ENCODE measurements at regions not wholly inside any gene's neighbourhood (a gene's known extent, or its start where the extent isn't known, plus 50 kb on each side); places are given as distances from the start of the nearest gene placed in this dataset.

DNA sequence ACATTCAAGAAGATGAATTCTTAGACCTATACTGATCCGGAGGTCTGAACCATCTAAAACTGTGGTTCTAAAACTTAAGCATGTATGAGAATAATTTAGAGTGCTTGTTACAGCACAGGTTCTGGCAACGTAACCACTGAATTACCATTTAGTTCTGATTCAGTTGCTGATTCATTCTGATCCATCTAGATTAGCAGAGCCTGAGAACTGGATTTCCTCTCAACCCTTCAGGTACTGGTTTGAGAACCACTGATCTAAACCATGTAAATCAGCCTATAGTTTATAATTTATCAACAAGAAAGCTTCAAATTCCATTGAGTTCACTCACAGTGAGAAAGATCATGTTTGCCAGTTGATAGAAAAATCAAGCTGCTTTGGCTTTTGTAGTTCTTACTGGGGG, 1001.1 kb upstream of the EPHA6 start:
- no peak overlapping the region for H2BK120ac ChIP-seq (ENCODE audit: low read depth, low read length)
- H3K27ac ChIP-seq (ENCODE audit: low read length, poor library complexity, severe bottlenecking), result no peak overlapping the region
- no peak overlapping the region for H3K4me2 ChIP-seq (ENCODE audit: low read length, poor library complexity, severe bottlenecking)
- H2AFZ ChIP-seq (ENCODE audit: low read depth, low read length), result no peak overlapping the region
- no peak overlapping the region for H4K8ac ChIP-seq (ENCODE audit: low read length)
- no peak overlapping the region for H3K9ac ChIP-seq (ENCODE audit: low read length)
- no peak overlapping the region for H2BK12ac ChIP-seq (ENCODE audit: low read length in 2 of 2)
- no peak overlapping the region for H3K18ac ChIP-seq (ENCODE audit: low read depth in 1 of 2, low read length in 2 of 2)
- no peaks in the 10 kb centered on the region for H3K9me3 ChIP-seq (ENCODE audit: control insufficient read depth, low read length)
- no peak for DNase-seq
- no peak overlapping the region for H2BK5ac ChIP-seq (ENCODE audit: low read depth, low read length, poor library complexity, severe bottlenecking)
- no peaks in the 10 kb centered on the region for H3K79me1 ChIP-seq (replicated peaks; ENCODE audit: low read length, poor library complexity, severe bottlenecking)
- no peak overlapping the region for H3K4me3 ChIP-seq (ENCODE audit: insufficient read depth in 1 of 2, low read depth in 1 of 2, low read length in 2 of 2)
- H3K14ac ChIP-seq (ENCODE audit: low read length in 2 of 2), result no peak overlapping the region
- H4K91ac ChIP-seq (ENCODE audit: low read length), result no peak overlapping the region
- H2BK15ac ChIP-seq (ENCODE audit: low read depth, poor library complexity, severe bottlenecking), result no peak overlapping the region
- 61% methylated on average over 2 of the region's 2 CpGs for WGBS
- no peak overlapping the region for H3K23ac ChIP-seq (ENCODE audit: low read length in 2 of 2)
- no peak overlapping the region for H3K4ac ChIP-seq (ENCODE audit: low read depth in 1 of 2, low read length in 2 of 2)
- no peaks in the 10 kb centered on the region for H3K4me1 ChIP-seq (ENCODE audit: control insufficient read depth, insufficient read depth, low read depth, low read length)
- H3K27me3 ChIP-seq (ENCODE audit: control insufficient read depth in 1 of 2, insufficient read depth in 1 of 2, low read length in 2 of 2), result no peaks in the 10 kb centered on the region
- no peak overlapping the region for H2AK5ac ChIP-seq (ENCODE audit: low read length, severe bottlenecking)
- H3K36me3 ChIP-seq (ENCODE audit: control insufficient read depth in 1 of 2, insufficient read depth in 2 of 2, low read depth in 1 of 2, low read length in 2 of 2), result no peaks in the 10 kb centered on the region

GRCh38 chr3:95815828-95816227, 998.6 kb upstream of the EPHA6 start:
- Histone ChIP-seq H3K4me1 (ENCODE audit: control insufficient read depth, insufficient read depth, low read depth, low read length) (no peaks in the 10 kb centered on the region), H2BK15ac (ENCODE audit: low read depth, poor library complexity, severe bottlenecking) (no peak overlapping the region), H3K23ac (ENCODE audit: low read length in 2 of 2) (no peak overlapping the region), H3K9me3 (ENCODE audit: control insufficient read depth, low read length) (no peaks in the 10 kb centered on the region), H3K4me3 (ENCODE audit: insufficient read depth in 1 of 2, low read depth in 1 of 2, low read length in 2 of 2) (no peak overlapping the region), H4K91ac (ENCODE audit: low read length) (no peak overlapping the region), H3K36me3 (ENCODE audit: control insufficient read depth in 1 of 2, insufficient read depth in 2 of 2, low read depth in 1 of 2, low read length in 2 of 2) (no peaks in the 10 kb centered on the region), H2BK12ac (ENCODE audit: low read length in 2 of 2) (no peak overlapping the region), H2BK120ac (ENCODE audit: low read depth, low read length) (no peak overlapping the region), H3K4me2 (ENCODE audit: low read length, poor library complexity, severe bottlenecking) (no peak overlapping the region), H2AK5ac (ENCODE audit: low read length, severe bottlenecking) (no peak overlapping the region), H3K27me3 (ENCODE audit: control insufficient read depth in 1 of 2, insufficient read depth in 1 of 2, low read length in 2 of 2) (no peaks in the 10 kb centered on the region), H3K79me1 (replicated peaks; ENCODE audit: low read length, poor library complexity, severe bottlenecking) (no peaks in the 10 kb centered on the region), H3K4ac (ENCODE audit: low read depth in 1 of 2, low read length in 2 of 2) (no peak overlapping the region), H3K9ac (ENCODE audit: low read length) (peak overlapping the region; percentile 14), H4K8ac (ENCODE audit: low read length) (no peak overlapping the region), H3K27ac (ENCODE audit: low read length, poor library complexity, severe bottlenecking) (no peak overlapping the region), H3K14ac (ENCODE audit: low read length in 2 of 2) (no peak overlapping the region), H2AFZ (ENCODE audit: low read depth, low read length) (no peak overlapping the region), H2BK5ac (ENCODE audit: low read depth, low read length, poor library complexity, severe bottlenecking) (no peak overlapping the region), H3K18ac (ENCODE audit: low read depth in 1 of 2, low read length in 2 of 2) (no peak overlapping the region)
- 30% methylated on average over 1 of the region's 1 CpG for WGBS
- no peak for DNase-seq

DNA sequence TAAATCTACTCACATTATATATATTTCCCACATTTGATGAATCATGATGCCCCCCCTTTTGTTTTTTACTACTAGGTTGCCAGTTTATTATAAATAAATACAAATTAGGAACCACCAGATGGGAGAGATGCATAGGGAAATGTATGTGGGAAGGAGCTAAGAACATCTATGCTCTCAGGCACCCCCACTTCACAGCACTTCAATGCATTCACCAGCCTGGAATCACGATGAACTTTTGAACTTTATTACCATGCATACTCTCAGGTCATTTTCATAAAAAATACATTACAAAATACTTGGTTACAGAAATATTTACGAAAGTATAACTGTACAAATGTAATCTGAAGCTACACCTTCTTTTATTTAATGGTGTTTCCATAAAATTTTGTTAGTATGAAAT, 988.0 kb upstream of the EPHA6 start:
- Histone ChIP-seq H3K36me3 (ENCODE audit: control insufficient read depth in 1 of 2, insufficient read depth in 2 of 2, low read depth in 1 of 2, low read length in 2 of 2) (no peaks in the 10 kb centered on the region), H2BK15ac (ENCODE audit: low read depth, poor library complexity, severe bottlenecking) (no peak overlapping the region), H3K27me3 (ENCODE audit: control insufficient read depth in 1 of 2, insufficient read depth in 1 of 2, low read length in 2 of 2) (no peaks in the 10 kb centered on the region), H3K4me2 (ENCODE audit: low read length, poor library complexity, severe bottlenecking) (no peak overlapping the region), H2AFZ (ENCODE audit: low read depth, low read length) (no peak overlapping the region), H2BK12ac (ENCODE audit: low read length in 2 of 2) (no peak overlapping the region), H4K8ac (ENCODE audit: low read length) (no peak overlapping the region), H3K9me3 (ENCODE audit: control insufficient read depth, low read length) (no peaks in the 10 kb centered on the region), H3K23ac (ENCODE audit: low read length in 2 of 2) (no peak overlapping the region), H3K18ac (ENCODE audit: low read depth in 1 of 2, low read length in 2 of 2) (no peak overlapping the region), H2AK5ac (ENCODE audit: low read length, severe bottlenecking) (no peak overlapping the region), H4K91ac (ENCODE audit: low read length) (no peak overlapping the region), H2BK120ac (ENCODE audit: low read depth, low read length) (no peak overlapping the region), H2BK5ac (ENCODE audit: low read depth, low read length, poor library complexity, severe bottlenecking) (no peak overlapping the region), H3K9ac (ENCODE audit: low read length) (no peak overlapping the region), H3K79me1 (replicated peaks; ENCODE audit: low read length, poor library complexity, severe bottlenecking) (no peaks in the 10 kb centered on the region), H3K4me3 (ENCODE audit: insufficient read depth in 1 of 2, low read depth in 1 of 2, low read length in 2 of 2) (no peak overlapping the region), H3K14ac (ENCODE audit: low read length in 2 of 2) (no peak overlapping the region), H3K4me1 (ENCODE audit: control insufficient read depth, insufficient read depth, low read depth, low read length) (no peaks in the 10 kb centered on the region), H3K4ac (ENCODE audit: low read depth in 1 of 2, low read length in 2 of 2) (no peak overlapping the region), H3K27ac (ENCODE audit: low read length, poor library complexity, severe bottlenecking) (no peak overlapping the region)
- WGBS, result no CpG with 5 or more reads among the region's 2 CpGs
- DNase-seq, result no peak

DNA sequence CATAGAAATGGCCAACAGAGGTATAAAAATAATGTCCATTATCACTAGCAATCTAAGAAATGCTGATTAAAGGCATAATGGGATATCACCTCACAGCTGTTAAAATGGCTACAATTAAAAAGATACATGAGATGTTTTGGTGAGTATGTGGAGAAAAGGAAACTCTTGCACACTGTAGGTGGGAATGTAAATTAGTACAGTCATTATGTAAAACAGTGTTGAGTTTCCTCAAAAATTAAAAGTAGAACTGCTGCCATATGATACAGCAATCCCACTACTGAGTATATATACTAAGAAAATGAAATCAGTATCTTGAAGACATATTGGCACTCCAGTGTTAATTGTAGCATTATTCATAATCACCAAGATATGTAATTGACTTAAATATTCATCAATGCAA, 982.2 kb upstream of the EPHA6 start:
- Histone ChIP-seq H3K4me1 (ENCODE audit: control insufficient read depth, insufficient read depth, low read depth, low read length) (no peaks in the 10 kb centered on the region), H2BK12ac (ENCODE audit: low read length in 2 of 2) (no peak overlapping the region), H3K4me3 (ENCODE audit: insufficient read depth in 1 of 2, low read depth in 1 of 2, low read length in 2 of 2) (no peak overlapping the region), H2BK120ac (ENCODE audit: low read depth, low read length) (no peak overlapping the region), H3K36me3 (ENCODE audit: control insufficient read depth in 1 of 2, insufficient read depth in 2 of 2, low read depth in 1 of 2, low read length in 2 of 2) (no peaks in the 10 kb centered on the region), H2BK5ac (ENCODE audit: low read depth, low read length, poor library complexity, severe bottlenecking) (no peak overlapping the region), H4K91ac (ENCODE audit: low read length) (no peak overlapping the region), H2BK15ac (ENCODE audit: low read depth, poor library complexity, severe bottlenecking) (no peak overlapping the region), H3K9me3 (ENCODE audit: control insufficient read depth, low read length) (no peaks in the 10 kb centered on the region), H2AK5ac (ENCODE audit: low read length, severe bottlenecking) (no peak overlapping the region), H3K79me1 (replicated peaks; ENCODE audit: low read length, poor library complexity, severe bottlenecking) (no peaks in the 10 kb centered on the region), H3K27me3 (ENCODE audit: control insufficient read depth in 1 of 2, insufficient read depth in 1 of 2, low read length in 2 of 2) (no peaks in the 10 kb centered on the region), H3K27ac (ENCODE audit: low read length, poor library complexity, severe bottlenecking) (no peak overlapping the region), H3K14ac (ENCODE audit: low read length in 2 of 2) (no peak overlapping the region), H2AFZ (ENCODE audit: low read depth, low read length) (no peak overlapping the region), H3K18ac (ENCODE audit: low read depth in 1 of 2, low read length in 2 of 2) (no peak overlapping the region), H3K4me2 (ENCODE audit: low read length, poor library complexity, severe bottlenecking) (no peak overlapping the region), H4K8ac (ENCODE audit: low read length) (no peak overlapping the region), H3K23ac (ENCODE audit: low read length in 2 of 2) (no peak overlapping the region), H3K4ac (ENCODE audit: low read depth in 1 of 2, low read length in 2 of 2) (no peak overlapping the region), H3K9ac (ENCODE audit: low read length) (no peak overlapping the region)
- DNase-seq, result no peak
